SK-N-SH (cell line): ENCODE measurements at regions not wholly inside any gene's neighbourhood (a gene's known extent, or its start where the extent isn't known, plus 50 kb on each side); places are given as distances from the start of the nearest gene placed in this dataset.

ENCODE experiments used
- CTCF ChIA-PET: fragments of 300-600, 350-600 bp; formaldehyde crosslinking; extraction: SDS; loops from one replicate; lab custom pipeline; 2021; lab: Yijun Ruan, JAX
- POLR2A ChIA-PET: fragments of 350-600 bp; sonication (Branson Sonifier 250); formaldehyde crosslinking; extraction: SDS; loops from one replicate; lab custom pipeline; 2020; ENCODE audit warnings: antibody characterized with exemption, inconsistent platforms; lab: Yijun Ruan, JAX
- DNase-seq: peaks from one replicate; pipeline ENCODE4 v3.0.0; 2012
- H2AFZ ChIP-seq: fragments of 200-600 bp; sonication (generic); 2 replicates; pipeline ENCODE4 v1.8.1; 2016; ENCODE audit warnings: antibody characterized with exemption, mild to moderate bottlenecking, low read depth
- H3F3A ChIP-seq: fragments of 200-600 bp; sonication (generic); replicated peaks from 2 replicates; pipeline ENCODE3; 2016; ENCODE audit warnings: antibody characterized with exemption, mild to moderate bottlenecking; ENCODE audit not compliant: insufficient read depth
- H3K27ac ChIP-seq, 2 experiments: fragments of 200-500 bp in 1 of 2; fragments of 200-600 bp in 1 of 2; sonication (Bioruptor generic) in 1 of 2; sonication (generic), shearing (Covaris generic) in 1 of 2; 2 replicates each; pipeline versions ENCODE4 v1.5.1 to v1.6.1; 2014 to 2016; ENCODE audit warnings: low read depth in 2 of 2, inconsistent platforms in 1 of 2, low read length in 1 of 2, mild to moderate bottlenecking in 1 of 2, mixed read lengths in 1 of 2
- H3K27me3 ChIP-seq: fragments of 200-600 bp; sonication (generic), shearing (Covaris generic); 2 replicates; pipeline ENCODE4 v1.6.1; 2016; ENCODE audit warnings: mixed run types; ENCODE audit not compliant: insufficient read depth
- H3K36me3 ChIP-seq, 2 experiments: fragments of 200-500 bp in 1 of 2; fragments of 200-600 bp in 1 of 2; sonication (Bioruptor generic) in 1 of 2; sonication (generic) in 1 of 2; replicated peaks in 1 of 2; 2 replicates each; pipeline versions ENCODE3 to v1.5.1; 2014 to 2016; ENCODE audit warnings: low read length in 1 of 2, mild to moderate bottlenecking in 1 of 2; ENCODE audit not compliant: insufficient read depth in 2 of 2, control insufficient read depth in 1 of 2
- H3K4me1 ChIP-seq, 2 experiments: fragments of 200-500 bp in 1 of 2; fragments of 200-600 bp in 1 of 2; sonication (Bioruptor generic) in 1 of 2; sonication (generic), shearing (Covaris generic) in 1 of 2; 2 replicates each; pipeline versions ENCODE4 v1.5.1 to v1.6.1; 2014 to 2016; ENCODE audit warnings: low read depth in 1 of 2, low read length in 1 of 2, mixed run types in 1 of 2; ENCODE audit not compliant: insufficient read depth in 2 of 2, control insufficient read depth in 1 of 2
- H3K4me2 ChIP-seq: fragments of 200-600 bp; sonication (generic), shearing (Covaris generic); 2 replicates; pipeline ENCODE4 v1.6.1; 2017; ENCODE audit warnings: mixed run types
- H3K4me3 ChIP-seq, 2 experiments: fragments of 200-500 bp in 1 of 2; fragments of 200-600 bp in 1 of 2; sonication (Bioruptor generic) in 1 of 2; sonication (generic), shearing (Covaris generic) in 1 of 2; 2 replicates each; pipeline versions ENCODE4 v1.5.1 to v1.8.1; 2014 to 2016; ENCODE audit warnings: low read depth in 2 of 2, inconsistent platforms in 1 of 2, low read length in 1 of 2, mild to moderate bottlenecking in 1 of 2, mixed read lengths in 1 of 2, moderate library complexity in 1 of 2
- H3K79me2 ChIP-seq: fragments of 200-600 bp; sonication (generic); 2 replicates; pipeline ENCODE4 v1.8.1; 2017; ENCODE audit warnings: mild to moderate bottlenecking; ENCODE audit not compliant: insufficient read depth
- H3K9ac ChIP-seq: fragments of 200-600 bp; sonication (generic); 2 replicates; pipeline ENCODE4 v1.6.1; 2017; ENCODE audit warnings: mixed run types
- H3K9me2 ChIP-seq: fragments of 200-600 bp; sonication (generic); 2 replicates; pipeline ENCODE4 v1.6.1; 2017; ENCODE audit warnings: mixed run types
- H3K9me3 ChIP-seq: fragments of 200-600 bp; sonication (generic); 2 replicates; pipeline ENCODE4 v1.6.1; 2017; ENCODE audit warnings: mixed run types, mild to moderate bottlenecking, moderate library complexity
- H4K20me1 ChIP-seq: fragments of 200-600 bp; sonication (generic); 2 replicates; pipeline ENCODE4 v1.6.1; 2017; ENCODE audit warnings: mild to moderate bottlenecking, mixed run types; ENCODE audit not compliant: insufficient read depth
- CHD2 ChIP-seq: fragments of 150-350 bp; IDR thresholded peaks from 2 replicates; pipeline ENCODE4 v1.6.1; 2018; ENCODE audit warnings: low read length; ENCODE audit not compliant: partially characterized antibody
- EP300 ChIP-seq, 2 experiments: IDR thresholded peaks; 2 replicates each; pipeline versions ENCODE4 v1.4.0 to v1.6.1; 2012; ENCODE audit warnings: borderline replicate concordance in 1 of 2, low read depth in 1 of 2, low read length in 1 of 2
- EZH2phosphoT487 ChIP-seq: fragments of 200-600 bp; sonication (generic); IDR thresholded peaks from 2 replicates; pipeline ENCODE4 v1.6.1; 2017; ENCODE audit warnings: low read depth, mixed run types, mild to moderate bottlenecking, antibody characterized with exemption, moderate library complexity, borderline replicate concordance
- FOSL2 ChIP-seq: IDR thresholded peaks from 2 replicates; pipeline ENCODE4 v1.4.0; 2012; ENCODE audit warnings: low read depth, mild to moderate bottlenecking, moderate library complexity, borderline replicate concordance
- FOXJ3 ChIP-seq: sonication (generic); formaldehyde crosslinking; IDR thresholded peaks from 2 replicates; pipeline ENCODE4 v1.5.1; 2020; ENCODE audit warnings: mild to moderate bottlenecking, missing genetic modification reagents
- FOXM1 ChIP-seq: IDR thresholded peaks from 2 replicates; pipeline ENCODE4 v1.4.0; 2012; ENCODE audit warnings: low read depth, mild to moderate bottlenecking
- GABPA ChIP-seq: IDR thresholded peaks from 2 replicates; pipeline ENCODE4 v1.4.0; 2012; ENCODE audit warnings: low read depth, mild to moderate bottlenecking
- GATA2 ChIP-seq: sonication (generic); formaldehyde crosslinking; IDR thresholded peaks from 2 replicates; pipeline ENCODE4 v1.5.0; 2020; ENCODE audit warnings: mild to moderate bottlenecking, missing genetic modification reagents
- MAX ChIP-seq: IDR thresholded peaks from 2 replicates; pipeline ENCODE4 v1.4.0; 2012; ENCODE audit warnings: low read depth
- MEF2A ChIP-seq: IDR thresholded peaks from 2 replicates; pipeline ENCODE4 v1.4.0; 2012; ENCODE audit warnings: low read depth, borderline replicate concordance
- NRF1 ChIP-seq: IDR thresholded peaks from 2 replicates; pipeline ENCODE4 v1.6.1; 2012; ENCODE audit warnings: low read depth, mild to moderate bottlenecking, low read length
- POLR2AphosphoS5 ChIP-seq: IDR thresholded peaks from 2 replicates; pipeline ENCODE4 v1.6.1; 2012; ENCODE audit warnings: low read depth, low read length
- RCOR1 ChIP-seq: fragments of 150-350 bp; IDR thresholded peaks from 2 replicates; pipeline ENCODE4 v1.6.1; 2017; ENCODE audit warnings: antibody characterized with exemption, low read length
- RFX5 ChIP-seq: IDR thresholded peaks from 2 replicates; pipeline ENCODE4 v1.6.1; 2012; ENCODE audit warnings: mild to moderate bottlenecking, improper control_type of control experiment, low read length
- RXRA ChIP-seq: IDR thresholded peaks from 2 replicates; pipeline ENCODE4 v1.4.0; 2012; ENCODE audit warnings: low read depth, mild to moderate bottlenecking, borderline replicate concordance
- SIN3A ChIP-seq: IDR thresholded peaks from 2 replicates; pipeline ENCODE4 v1.6.1; 2012; ENCODE audit warnings: low read depth, mild to moderate bottlenecking, low read length, moderate library complexity, borderline replicate concordance
- SMC3 ChIP-seq: IDR thresholded peaks from 2 replicates; pipeline ENCODE4 v1.6.1; 2012; ENCODE audit warnings: low read depth, low read length, improper control_type of control experiment
- USF2 ChIP-seq: fragments of 150-350 bp; IDR thresholded peaks from 2 replicates; pipeline ENCODE4 v1.6.1; 2017; ENCODE audit warnings: antibody characterized with exemption, low read length, low read depth, borderline replicate concordance
- YY1 ChIP-seq: IDR thresholded peaks from 2 replicates; pipeline ENCODE4 v1.4.0; 2012; ENCODE audit warnings: low read depth, mild to moderate bottlenecking
- WGBS: methylation state at CpG from one replicate; pipeline ENCODE4 v1.1.6; 2017; ENCODE audit warnings: low lambda C conversion rate; 5-methylcytosine and 5-hydroxymethylcytosine counted together
- TF ChIP-seq, protein P1 (sequence below): fragments of 150-350 bp; IDR thresholded peaks from 2 replicates; pipeline ENCODE4 v1.6.1; 2016; ENCODE audit warnings: mild to moderate bottlenecking, low read depth, low read length
- TF ChIP-seq, protein P2 (sequence below): IDR thresholded peaks from 2 replicates; pipeline ENCODE4 v1.6.1; 2012; ENCODE audit warnings: mild to moderate bottlenecking, low read depth, low read length, moderate library complexity
- TF ChIP-seq, protein P3 (sequence below): IDR thresholded peaks from 2 replicates; pipeline ENCODE4 v1.4.0; 2012; ENCODE audit warnings: low read depth, borderline replicate concordance

DNA sequence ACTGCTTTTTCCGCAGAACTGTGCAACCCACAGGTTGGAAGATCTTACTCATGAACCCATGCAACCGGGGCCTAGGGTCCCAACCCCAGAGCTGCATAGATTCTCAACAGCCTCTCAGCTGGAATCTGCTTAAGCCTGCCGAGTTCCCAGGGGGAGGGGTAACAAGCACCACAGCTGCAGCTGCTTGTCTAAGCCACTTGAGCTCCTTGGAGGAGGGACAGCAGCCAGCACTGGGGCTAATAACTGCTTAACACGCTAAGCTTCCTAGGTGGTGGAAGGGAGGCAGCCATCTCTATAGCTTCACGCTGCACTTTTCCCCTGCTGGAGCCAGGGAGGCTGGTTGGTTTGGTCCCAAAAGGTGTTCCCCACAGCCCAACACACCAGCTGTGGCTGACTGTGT is 311.6 kb downstream of the DSC3 start:
- no peak overlapping the region for H3K27ac ChIP-seq
- no peaks in the 10 kb centered on the region for H3K36me3 ChIP-seq
- no peak for DNase-seq
- H3K4me1 ChIP-seq: no peaks in the 10 kb centered on the region
- no peak overlapping the region for H3K4me3 ChIP-seq
- no peaks in the 10 kb centered on the region for H3K9me2 ChIP-seq
- TF ChIP-seq RCOR1 (no peak), GABPA (no peak), SIN3A (no peak), RXRA (no peak), NRF1 (no peak), GATA2 (CRISPR knock-in tag) (no peak)
- TF ChIP-seq, protein P1, sequence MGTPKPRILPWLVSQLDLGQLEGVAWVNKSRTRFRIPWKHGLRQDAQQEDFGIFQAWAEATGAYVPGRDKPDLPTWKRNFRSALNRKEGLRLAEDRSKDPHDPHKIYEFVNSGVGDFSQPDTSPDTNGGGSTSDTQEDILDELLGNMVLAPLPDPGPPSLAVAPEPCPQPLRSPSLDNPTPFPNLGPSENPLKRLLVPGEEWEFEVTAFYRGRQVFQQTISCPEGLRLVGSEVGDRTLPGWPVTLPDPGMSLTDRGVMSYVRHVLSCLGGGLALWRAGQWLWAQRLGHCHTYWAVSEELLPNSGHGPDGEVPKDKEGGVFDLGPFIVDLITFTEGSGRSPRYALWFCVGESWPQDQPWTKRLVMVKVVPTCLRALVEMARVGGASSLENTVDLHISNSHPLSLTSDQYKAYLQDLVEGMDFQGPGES: no peak
- TF ChIP-seq, all 33 proteins: peak for 0
- Histone ChIP-seq H3K27me3 (no peaks in the 10 kb centered on the region), H3K9me3 (no peaks in the 10 kb centered on the region), H2AFZ (no peak overlapping the region), H3K79me2 (no peaks in the 10 kb centered on the region), H3F3A (no peaks in the 10 kb centered on the region), H3K4me2 (no peak overlapping the region), H3K9ac (no peak overlapping the region), H4K20me1 (no peaks in the 10 kb centered on the region)
- POLR2A ChIA-PET: no interaction called here
- CTCF ChIA-PET: no interaction called here
- WGBS: 33% methylated on average over 4 of the region's 5 CpGs

DNA sequence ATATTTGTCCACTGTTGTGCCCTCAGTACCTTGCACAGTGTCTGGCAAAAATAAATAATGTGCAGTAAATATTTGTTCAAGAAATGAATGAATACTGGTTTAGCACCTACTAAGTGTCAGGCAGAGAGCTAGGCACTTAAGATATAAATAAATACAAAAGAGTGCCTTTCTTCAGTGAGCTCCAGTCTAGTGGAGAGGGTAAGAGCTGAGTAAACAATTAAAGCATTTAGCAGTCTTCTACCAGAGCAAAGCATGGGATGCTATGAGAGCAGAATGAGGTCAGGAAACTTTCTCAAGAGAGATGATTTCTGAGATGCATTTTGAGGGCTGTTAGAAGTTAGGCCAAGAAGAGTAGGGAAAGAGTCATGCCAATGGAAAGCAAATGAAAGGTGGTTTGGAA is 314.7 kb downstream of the DSC3 start:
- Histone ChIP-seq H3K9me3 (no peaks in the 10 kb centered on the region), H3K9ac (no peak overlapping the region), H4K20me1 (no peaks in the 10 kb centered on the region), H3F3A (no peaks in the 10 kb centered on the region), H3K27me3 (no peaks in the 10 kb centered on the region), H3K9me2 (no peaks in the 10 kb centered on the region), H3K36me3 (no peaks in the 10 kb centered on the region), H2AFZ (no peak overlapping the region), H3K79me2 (no peaks in the 10 kb centered on the region), H3K4me1 (no peaks in the 10 kb centered on the region), H3K4me2 (no peak overlapping the region), H3K27ac (no peak overlapping the region), H3K4me3 (no peak overlapping the region)
- CTCF ChIA-PET: no interaction called here
- POLR2A ChIA-PET: no interaction called here
- DNase-seq: no peak
- TF ChIP-seq FOXM1: no peak
- no peak for TF ChIP-seq RFX5
- no peak for TF ChIP-seq EZH2phosphoT487
- TF ChIP-seq, protein P2, sequence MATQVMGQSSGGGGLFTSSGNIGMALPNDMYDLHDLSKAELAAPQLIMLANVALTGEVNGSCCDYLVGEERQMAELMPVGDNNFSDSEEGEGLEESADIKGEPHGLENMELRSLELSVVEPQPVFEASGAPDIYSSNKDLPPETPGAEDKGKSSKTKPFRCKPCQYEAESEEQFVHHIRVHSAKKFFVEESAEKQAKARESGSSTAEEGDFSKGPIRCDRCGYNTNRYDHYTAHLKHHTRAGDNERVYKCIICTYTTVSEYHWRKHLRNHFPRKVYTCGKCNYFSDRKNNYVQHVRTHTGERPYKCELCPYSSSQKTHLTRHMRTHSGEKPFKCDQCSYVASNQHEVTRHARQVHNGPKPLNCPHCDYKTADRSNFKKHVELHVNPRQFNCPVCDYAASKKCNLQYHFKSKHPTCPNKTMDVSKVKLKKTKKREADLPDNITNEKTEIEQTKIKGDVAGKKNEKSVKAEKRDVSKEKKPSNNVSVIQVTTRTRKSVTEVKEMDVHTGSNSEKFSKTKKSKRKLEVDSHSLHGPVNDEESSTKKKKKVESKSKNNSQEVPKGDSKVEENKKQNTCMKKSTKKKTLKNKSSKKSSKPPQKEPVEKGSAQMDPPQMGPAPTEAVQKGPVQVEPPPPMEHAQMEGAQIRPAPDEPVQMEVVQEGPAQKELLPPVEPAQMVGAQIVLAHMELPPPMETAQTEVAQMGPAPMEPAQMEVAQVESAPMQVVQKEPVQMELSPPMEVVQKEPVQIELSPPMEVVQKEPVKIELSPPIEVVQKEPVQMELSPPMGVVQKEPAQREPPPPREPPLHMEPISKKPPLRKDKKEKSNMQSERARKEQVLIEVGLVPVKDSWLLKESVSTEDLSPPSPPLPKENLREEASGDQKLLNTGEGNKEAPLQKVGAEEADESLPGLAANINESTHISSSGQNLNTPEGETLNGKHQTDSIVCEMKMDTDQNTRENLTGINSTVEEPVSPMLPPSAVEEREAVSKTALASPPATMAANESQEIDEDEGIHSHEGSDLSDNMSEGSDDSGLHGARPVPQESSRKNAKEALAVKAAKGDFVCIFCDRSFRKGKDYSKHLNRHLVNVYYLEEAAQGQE: no peak
- TF ChIP-seq USF2: no peak
- no peak for TF ChIP-seq GABPA
- no peak for TF ChIP-seq SMC3
- no peak for TF ChIP-seq RCOR1
- TF ChIP-seq POLR2AphosphoS5: no peak
- TF ChIP-seq FOSL2: no peak
- TF ChIP-seq CHD2: no peak
- TF ChIP-seq EP300 (IDR thresholded peaks at IDR 0.05; ENCODE audit: borderline replicate concordance in 1 of 2, low read depth in 1 of 2, low read length in 1 of 2): no peak
- no peak for TF ChIP-seq MAX
- TF ChIP-seq, protein P3, sequence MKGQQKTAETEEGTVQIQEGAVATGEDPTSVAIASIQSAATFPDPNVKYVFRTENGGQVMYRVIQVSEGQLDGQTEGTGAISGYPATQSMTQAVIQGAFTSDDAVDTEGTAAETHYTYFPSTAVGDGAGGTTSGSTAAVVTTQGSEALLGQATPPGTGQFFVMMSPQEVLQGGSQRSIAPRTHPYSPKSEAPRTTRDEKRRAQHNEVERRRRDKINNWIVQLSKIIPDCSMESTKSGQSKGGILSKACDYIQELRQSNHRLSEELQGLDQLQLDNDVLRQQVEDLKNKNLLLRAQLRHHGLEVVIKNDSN: no peak
- TF ChIP-seq MEF2A: no peak
- TF ChIP-seq GATA2 (CRISPR knock-in tag): no peak
- TF ChIP-seq FOXJ3 (CRISPR knock-in tag): no peak
- no peak for TF ChIP-seq YY1
